H9 (cell line): ENCODE measurements at regions not wholly inside any gene's neighbourhood (a gene's known extent, or its start where the extent isn't known, plus 50 kb on each side); places are given as distances from the start of the nearest gene placed in this dataset.

Experiments used
- DNase-seq: peaks from one replicate; pipeline ENCODE4 v3.0.0-alpha.2; 2017
- H2AFZ ChIP-seq: one replicate; pipeline ENCODE4 v1.6.1; 2013; ENCODE audit warnings: mild to moderate bottlenecking, low read length, control low read depth, moderate library complexity
- H2AK5ac ChIP-seq: 2 replicates; pipeline ENCODE4 v1.6.1; 2013; ENCODE audit warnings: low read length, control low read depth, mixed read lengths; ENCODE audit not compliant: insufficient read length
- H2BK120ac ChIP-seq: one replicate; pipeline ENCODE4 v1.6.1; 2013; ENCODE audit warnings: low read depth, mild to moderate bottlenecking, low read length, control low read depth, inconsistent platforms; ENCODE audit not compliant: poor library complexity, severe bottlenecking
- H2BK12ac ChIP-seq: 2 replicates; pipeline ENCODE4 v1.6.1; 2013; ENCODE audit warnings: low read length, control low read depth, mixed read lengths, low read depth; ENCODE audit not compliant: insufficient read length
- H2BK15ac ChIP-seq: 2 replicates; pipeline ENCODE4 v1.6.1; 2013; ENCODE audit warnings: low read depth, low read length, control low read depth
- H2BK20ac ChIP-seq: one replicate; pipeline ENCODE4 v1.6.1; 2013; ENCODE audit warnings: low read depth, mild to moderate bottlenecking, low read length, control low read depth, inconsistent platforms; ENCODE audit not compliant: poor library complexity, severe bottlenecking
- H2BK5ac ChIP-seq: 2 replicates; pipeline ENCODE4 v1.6.1; 2013; ENCODE audit warnings: low read length, control low read depth, mixed read lengths; ENCODE audit not compliant: insufficient read length
- H3K14ac ChIP-seq: 2 replicates; pipeline ENCODE4 v1.6.1; 2013; ENCODE audit warnings: low read length, control low read depth; ENCODE audit not compliant: insufficient read depth
- H3K18ac ChIP-seq: 2 replicates; pipeline ENCODE4 v1.6.1; 2013; ENCODE audit warnings: low read depth, mild to moderate bottlenecking, mixed read lengths, low read length, control low read depth; ENCODE audit not compliant: insufficient read length
- H3K23ac ChIP-seq: 2 replicates; pipeline ENCODE4 v1.6.1; 2013; ENCODE audit warnings: low read length, control low read depth, mixed read lengths, low read depth; ENCODE audit not compliant: insufficient read length
- H3K23me2 ChIP-seq: 2 replicates; pipeline ENCODE4 v1.6.1; 2013; ENCODE audit warnings: low read depth, mild to moderate bottlenecking, mixed read lengths, low read length, control low read depth; ENCODE audit not compliant: insufficient read length, poor library complexity, severe bottlenecking
- H3K27ac ChIP-seq: 2 replicates; pipeline ENCODE4 v1.5.1; 2013; ENCODE audit warnings: low read length, control low read depth, mixed read lengths, low read depth; ENCODE audit not compliant: insufficient read length
- H3K27me3 ChIP-seq: 2 replicates; pipeline ENCODE4 v1.6.1; 2013; ENCODE audit warnings: low read length, control low read depth, inconsistent platforms; ENCODE audit not compliant: insufficient read depth
- H3K4ac ChIP-seq: 2 replicates; pipeline ENCODE4 v1.6.1; 2013; ENCODE audit warnings: low read depth, mild to moderate bottlenecking, control low read depth, inconsistent platforms, low read length, moderate library complexity
- H3K4me1 ChIP-seq: 2 replicates; pipeline ENCODE4 v1.6.1; 2013; ENCODE audit warnings: low read length, control low read depth, inconsistent platforms; ENCODE audit not compliant: insufficient read depth
- H3K4me2 ChIP-seq: 2 replicates; pipeline ENCODE4 v1.6.1; 2013; ENCODE audit warnings: low read length, control low read depth, mixed read lengths; ENCODE audit not compliant: insufficient read length, insufficient read depth
- H3K56ac ChIP-seq: 2 replicates; pipeline ENCODE4 v1.6.1; 2013; ENCODE audit warnings: low read depth, mild to moderate bottlenecking, mixed read lengths, low read length, control low read depth; ENCODE audit not compliant: insufficient read length
- H3K79me1 ChIP-seq: 2 replicates; pipeline ENCODE4 v1.6.1; 2013; ENCODE audit warnings: low read depth, mild to moderate bottlenecking, moderate library complexity, low read length, control low read depth, inconsistent platforms; ENCODE audit not compliant: insufficient read depth, poor library complexity, severe bottlenecking
- H3K79me2 ChIP-seq: 2 replicates; pipeline ENCODE4 v1.6.1; 2013; ENCODE audit warnings: low read length, control low read depth, inconsistent platforms; ENCODE audit not compliant: insufficient read depth
- H3K9ac ChIP-seq: 2 replicates; pipeline ENCODE4 v1.6.1; 2013; ENCODE audit warnings: low read length, control low read depth, mixed read lengths; ENCODE audit not compliant: insufficient read length; ENCODE audit errors: extremely low read depth
- H3K9me3 ChIP-seq: one replicate; pipeline ENCODE4 v1.6.1; 2013; ENCODE audit warnings: low read depth, low read length, inconsistent platforms; ENCODE audit not compliant: control insufficient read depth
- H3T11ph ChIP-seq: one replicate; pipeline ENCODE4 v1.6.1; 2013; ENCODE audit warnings: mild to moderate bottlenecking, low read length, control low read depth, inconsistent platforms
- H4K20me1 ChIP-seq: one replicate; pipeline ENCODE4 v1.6.1; 2013; ENCODE audit not compliant: control insufficient read depth, insufficient read length, insufficient read depth
- H4K5ac ChIP-seq: 2 replicates; pipeline ENCODE4 v1.6.1; 2013; ENCODE audit warnings: low read depth, mild to moderate bottlenecking, mixed read lengths, low read length, control low read depth; ENCODE audit not compliant: insufficient read length
- H4K8ac ChIP-seq: replicated peaks from 2 replicates; pipeline ENCODE4 v1.6.1; 2013; ENCODE audit warnings: low read length, control low read depth, mixed read lengths, low read depth; ENCODE audit not compliant: insufficient read length
- H4K91ac ChIP-seq: 2 replicates; pipeline ENCODE4 v1.6.1; 2013; ENCODE audit warnings: low read depth, mild to moderate bottlenecking, moderate library complexity, mixed read lengths, low read length, control low read depth; ENCODE audit not compliant: insufficient read length
- H3K27ac Mint-ChIP-seq, 3 experiments: 2 replicates in 2 of 3; 3 replicates in 1 of 3; pipeline ENCODE4 v1.8.0; 2020 to 2021; ENCODE audit warnings: mixed read lengths in 3 of 3, mild to moderate bottlenecking in 1 of 3, moderate library complexity in 1 of 3
- H3K27me3 Mint-ChIP-seq: 2 replicates; pipeline ENCODE4 v1.8.0; 2021; ENCODE audit warnings: low read depth, mild to moderate bottlenecking, moderate library complexity, mixed read lengths
- H3K36me3 Mint-ChIP-seq, 3 experiments: 2 replicates in 2 of 3; 3 replicates in 1 of 3; pipeline ENCODE4 v1.8.0; 2020 to 2021; ENCODE audit warnings: low read depth in 3 of 3, mixed read lengths in 3 of 3; ENCODE audit not compliant: insufficient read depth in 1 of 3
- H3K4me1 Mint-ChIP-seq, 2 experiments: 2 replicates each; pipeline ENCODE4 v1.8.0; 2020; ENCODE audit warnings: mixed read lengths in 2 of 2
- H3K4me3 Mint-ChIP-seq, 2 experiments: 2 replicates in 1 of 2; 3 replicates in 1 of 2; pipeline ENCODE4 v1.8.0; 2020 to 2021; ENCODE audit warnings: mild to moderate bottlenecking in 2 of 2, mixed read lengths in 2 of 2, moderate library complexity in 1 of 2
- H3K9me3 Mint-ChIP-seq, 2 experiments: 2 replicates in 1 of 2; 3 replicates in 1 of 2; pipeline ENCODE4 v1.8.0; 2020; ENCODE audit warnings: mild to moderate bottlenecking in 2 of 2, mixed read lengths in 2 of 2, moderate library complexity in 1 of 2
- CTCF ChIP-seq: fragments of 200-600 bp; sonication (generic); conservative IDR thresholded peaks from 3 replicates; pipeline ENCODE4 v1.8.0; 2021; ENCODE audit warnings: antibody characterized with exemption, mild to moderate bottlenecking
- WGBS: extraction: QIAGEN DNeasy Blood & Tissue Kit; methylation state at CpG from one replicate; pipeline ENCODE4 v1.1.7; 2013; ENCODE audit warnings: missing lambda C conversion rate, low lambda C conversion rate, mixed read lengths; ENCODE audit not compliant: insufficient read length; ENCODE audit errors: extremely low coverage; 5-methylcytosine and 5-hydroxymethylcytosine counted together

- Histone ChIP-seq H3K9ac (no peak overlapping the region), H4K8ac (no peak overlapping the region), H3K23ac (no peak overlapping the region), H2BK15ac (no peak overlapping the region), H3K27me3 (no peaks in the 10 kb centered on the region), H3K9me3 (no peaks in the 10 kb centered on the region), H3T11ph (no peak overlapping the region), H2AK5ac (no peak overlapping the region), H3K4me1 (no peaks in the 10 kb centered on the region), H3K27ac (no peak overlapping the region), H2BK20ac (no peak overlapping the region), H2AFZ (no peak overlapping the region), H2BK120ac (no peak overlapping the region), H3K56ac (no peak overlapping the region), H4K5ac (no peak overlapping the region), H3K4me2 (no peak overlapping the region), H4K20me1 (no peaks in the 10 kb centered on the region), H3K23me2 (no peaks in the 10 kb centered on the region), H4K91ac (no peak overlapping the region), H2BK12ac (no peak overlapping the region), H3K14ac (no peak overlapping the region), H3K79me2 (no peaks in the 10 kb centered on the region), H2BK5ac (no peak overlapping the region), H3K18ac (no peak overlapping the region), H3K79me1 (no peaks in the 10 kb centered on the region), H3K4ac (no peak overlapping the region)
- Mint-ChIP-seq H3K9me3 (no peaks in the 10 kb centered on the region; a peak in 1 of 5 replicates), H3K27me3 (no peaks in the 10 kb centered on the region), H3K27ac (no peak overlapping the region), H3K4me3 (no peak overlapping the region), H3K36me3 (no peaks in the 10 kb centered on the region), H3K4me1 (no peaks in the 10 kb centered on the region)
- TF ChIP-seq CTCF = no peak
- no peak for DNase-seq
- WGBS = no CpG with 5 or more reads among the region's 2 CpGs
These were observed 99.2 kb downstream of the PLPPR4 start for GRCh38 chr1:99363531-99363930.
